OCI-LY3 (cell line): ENCODE measurements at regions not wholly inside any gene's neighbourhood (a gene's known extent, or its start where the extent isn't known, plus 50 kb on each side); places are given as distances from the start of the nearest gene placed in this dataset.

Experiments
- CTCF ChIP-seq: fragments of 200-600, 300-600 bp; sonication (generic); IDR thresholded peaks from 2 replicates; pipeline ENCODE4 v1.5.1; 2014; ENCODE audit warnings: antibody characterized with exemption, low read length, low read depth
- EZH2phosphoT487 ChIP-seq: fragments of 200-600 bp; shearing (Covaris generic); IDR thresholded peaks from 2 replicates; pipeline ENCODE4 v1.6.1; 2018; ENCODE audit warnings: antibody characterized with exemption, mixed run types, low read depth

DNA sequence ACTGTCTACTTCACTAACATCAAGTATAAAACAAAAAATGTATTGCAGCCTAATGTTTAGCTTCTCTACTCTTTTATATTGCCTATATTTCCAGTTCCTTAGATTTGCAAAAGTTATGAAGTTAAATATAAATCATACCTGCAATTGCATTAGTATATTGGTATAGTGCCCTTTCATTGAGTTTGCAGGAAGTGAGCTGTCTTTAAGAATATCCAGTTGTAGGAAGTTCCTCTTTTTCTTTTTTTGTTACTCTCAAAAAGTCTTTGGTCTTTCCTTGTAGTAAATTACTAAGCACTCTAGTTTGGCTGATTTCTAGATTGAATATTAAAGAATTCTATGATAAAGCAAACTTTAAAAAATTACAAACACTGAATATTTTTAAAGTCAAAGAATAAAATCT is 71.3 kb upstream of the FN1 start:
- TF ChIP-seq CTCF (no peak), EZH2phosphoT487 (no peak)
